ENCODE measurements at regions not wholly inside any gene's neighbourhood (a gene's known extent, or its start where the extent isn't known, plus 50 kb on each side); places are given as distances from the start of the nearest gene placed in this dataset.
"Not testable (repeated sequence)": the region's sequence is repeated elsewhere in the genome, so short reads cannot be mapped to it uniquely, and the experiment has no call there.

GRCh38 chrX:1026263-1027015 lies 186.0 kb downstream of the CRLF2 start:
- H3K27me3 Mint-ChIP-seq (ENCODE audit: low read depth, unreplicated experiment), result no peaks in the 10 kb centered on the region
- H3K4me3 Mint-ChIP-seq (ENCODE audit: unreplicated experiment), result no peak overlapping the region
- no peaks in the 10 kb centered on the region for H3K27me3 ChIP-seq (ENCODE audit: insufficient read depth, low read length)
- no peak overlapping the region for H3K4me3 ChIP-seq (ENCODE audit: insufficient read depth, low read depth, low read length)
- no peaks in the 10 kb centered on the region for H3K4me1 ChIP-seq (ENCODE audit: insufficient read depth, low read length)
- no peaks in the 10 kb centered on the region for H4K20me1 ChIP-seq (ENCODE audit: insufficient read depth, low read length)
- no peaks in the 10 kb centered on the region for H3K4me1 Mint-ChIP-seq (ENCODE audit: low read depth, unreplicated experiment)
- DNase-seq (ENCODE audit: low read depth), result no peak
- no peaks in the 10 kb centered on the region for H3K36me3 ChIP-seq (ENCODE audit: insufficient read depth, low read length)
- no peaks in the 10 kb centered on the region for H3K36me3 Mint-ChIP-seq (ENCODE audit: low read depth, unreplicated experiment)
- H3K9ac ChIP-seq (ENCODE audit: low read length), result no peak overlapping the region
- no peak for FAIRE-seq
- H3K4me2 ChIP-seq (ENCODE audit: low read length), result no peak overlapping the region
- peaks cover 3% of the 10 kb centered on the region for H3K9me3 ChIP-seq (ENCODE audit: insufficient read depth, low read depth, low read length)
- TF ChIP-seq CTCF (IDR thresholded peaks at IDR 0.05; ENCODE audit: insufficient read depth, low read depth, low read length), result no peak
- no peak for TF ChIP-seq EZH2 (IDR thresholded peaks at IDR 0.05; ENCODE audit: insufficient read depth, low read length)
- no peak overlapping the region for H2AFZ ChIP-seq (ENCODE audit: low read depth, low read length)
- H3K79me2 ChIP-seq (ENCODE audit: insufficient read depth, low read length), result no peaks in the 10 kb centered on the region
- H3K9me3 Mint-ChIP-seq (ENCODE audit: unreplicated experiment), result peaks cover 13% of the 10 kb centered on the region
- no peak overlapping the region for H3K27ac ChIP-seq (ENCODE audit: low read depth, low read length)
- H3K27ac Mint-ChIP-seq (ENCODE audit: unreplicated experiment), result no peak overlapping the region

GRCh38 chrX:1025413-1025812 lies 187.0 kb downstream of the CRLF2 start:
- H3K36me3 Mint-ChIP-seq (ENCODE audit: low read depth, unreplicated experiment), result no peaks in the 10 kb centered on the region
- H3K9me3 Mint-ChIP-seq (ENCODE audit: unreplicated experiment), result peaks cover 13% of the 10 kb centered on the region
- Histone ChIP-seq H3K4me3 (ENCODE audit: insufficient read depth, low read depth, low read length) (no peak overlapping the region), H3K27me3 (ENCODE audit: insufficient read depth, low read length) (no peaks in the 10 kb centered on the region), H2AFZ (ENCODE audit: low read depth, low read length) (no peak overlapping the region), H3K4me2 (ENCODE audit: low read length) (no peak overlapping the region), H3K9ac (ENCODE audit: low read length) (no peak overlapping the region), H3K36me3 (ENCODE audit: insufficient read depth, low read length) (no peaks in the 10 kb centered on the region), H3K9me3 (ENCODE audit: insufficient read depth, low read depth, low read length) (peaks cover 9% of the 10 kb centered on the region), H4K20me1 (ENCODE audit: insufficient read depth, low read length) (no peaks in the 10 kb centered on the region), H3K79me2 (ENCODE audit: insufficient read depth, low read length) (no peaks in the 10 kb centered on the region), H3K4me1 (ENCODE audit: insufficient read depth, low read length) (no peaks in the 10 kb centered on the region), H3K27ac (ENCODE audit: low read depth, low read length) (no peak overlapping the region)
- no peak overlapping the region for H3K4me3 Mint-ChIP-seq (ENCODE audit: unreplicated experiment)
- TF ChIP-seq CTCF (IDR thresholded peaks at IDR 0.05; ENCODE audit: insufficient read depth, low read depth, low read length) (no peak), EZH2 (IDR thresholded peaks at IDR 0.05; ENCODE audit: insufficient read depth, low read length) (no peak)
- FAIRE-seq (no peak), DNase-seq (ENCODE audit: low read depth) (no peak)
- no peaks in the 10 kb centered on the region for H3K4me1 Mint-ChIP-seq (ENCODE audit: low read depth, unreplicated experiment)
- no peaks in the 10 kb centered on the region for H3K27me3 Mint-ChIP-seq (ENCODE audit: low read depth, unreplicated experiment)
- H3K27ac Mint-ChIP-seq (ENCODE audit: unreplicated experiment), result no peak overlapping the region

GRCh38 chrX:1023676-1024075 lies 188.8 kb downstream of the CRLF2 start:
- Mint-ChIP-seq H3K4me3 (ENCODE audit: unreplicated experiment) (no peak overlapping the region), H3K9me3 (ENCODE audit: unreplicated experiment) (peaks cover 6% of the 10 kb centered on the region), H3K36me3 (ENCODE audit: low read depth, unreplicated experiment) (no peaks in the 10 kb centered on the region), H3K27ac (ENCODE audit: unreplicated experiment) (no peak overlapping the region), H3K4me1 (ENCODE audit: low read depth, unreplicated experiment) (no peaks in the 10 kb centered on the region), H3K27me3 (ENCODE audit: low read depth, unreplicated experiment) (no peaks in the 10 kb centered on the region)
- Histone ChIP-seq H3K9ac (ENCODE audit: low read length) (no peak overlapping the region), H3K27me3 (ENCODE audit: insufficient read depth, low read length) (no peaks in the 10 kb centered on the region), H3K4me1 (ENCODE audit: insufficient read depth, low read length) (no peaks in the 10 kb centered on the region), H2AFZ (ENCODE audit: low read depth, low read length) (no peak overlapping the region), H3K4me3 (ENCODE audit: insufficient read depth, low read depth, low read length) (no peak overlapping the region), H3K9me3 (ENCODE audit: insufficient read depth, low read depth, low read length) (peaks cover 9% of the 10 kb centered on the region), H3K79me2 (ENCODE audit: insufficient read depth, low read length) (no peaks in the 10 kb centered on the region), H3K27ac (ENCODE audit: low read depth, low read length) (no peak overlapping the region), H3K4me2 (ENCODE audit: low read length) (no peak overlapping the region), H3K36me3 (ENCODE audit: insufficient read depth, low read length) (no peaks in the 10 kb centered on the region), H4K20me1 (ENCODE audit: insufficient read depth, low read length) (no peaks in the 10 kb centered on the region)
- no peak for TF ChIP-seq EZH2 (IDR thresholded peaks at IDR 0.05; ENCODE audit: insufficient read depth, low read length)
- no peak for TF ChIP-seq CTCF (IDR thresholded peaks at IDR 0.05; ENCODE audit: insufficient read depth, low read depth, low read length)
- no peak for FAIRE-seq
- DNase-seq (ENCODE audit: low read depth), result no peak

- not testable (repeated sequence) for H3K9ac ChIP-seq (ENCODE audit: low read length); H3K4me3 ChIP-seq (ENCODE audit: insufficient read depth, low read depth, low read length); H3K36me3 Mint-ChIP-seq (ENCODE audit: low read depth, unreplicated experiment); H3K4me3 Mint-ChIP-seq (ENCODE audit: unreplicated experiment); H3K27ac Mint-ChIP-seq (ENCODE audit: unreplicated experiment); H3K27me3 ChIP-seq (ENCODE audit: insufficient read depth, low read length); H3K27ac ChIP-seq (ENCODE audit: low read depth, low read length); H3K36me3 ChIP-seq (ENCODE audit: insufficient read depth, low read length); H3K4me1 Mint-ChIP-seq (ENCODE audit: low read depth, unreplicated experiment); H3K4me2 ChIP-seq (ENCODE audit: low read length); H2AFZ ChIP-seq (ENCODE audit: low read depth, low read length); H3K4me1 ChIP-seq (ENCODE audit: insufficient read depth, low read length); H3K9me3 Mint-ChIP-seq (ENCODE audit: unreplicated experiment); H3K27me3 Mint-ChIP-seq (ENCODE audit: low read depth, unreplicated experiment); DNase-seq (ENCODE audit: low read depth); H3K9me3 ChIP-seq (ENCODE audit: insufficient read depth, low read depth, low read length); H4K20me1 ChIP-seq (ENCODE audit: insufficient read depth, low read length); FAIRE-seq; H3K79me2 ChIP-seq (ENCODE audit: insufficient read depth, low read length)
Measured at GRCh38 chrX:1021314-1021993, 191.0 kb downstream of the CRLF2 start.
